A172 (cell line): ENCODE measurements at regions not wholly inside any gene's neighbourhood (a gene's known extent, or its start where the extent isn't known, plus 50 kb on each side); places are given as distances from the start of the nearest gene placed in this dataset.
"Not testable (repeated sequence)": the region's sequence is repeated elsewhere in the genome, so short reads cannot be mapped to it uniquely, and the experiment has no call there.

Source experiments
- DNase-seq: peaks from one replicate; pipeline ENCODE4 v3.0.0-alpha.2; 2015; ENCODE audit warnings: low spot score

DNA sequence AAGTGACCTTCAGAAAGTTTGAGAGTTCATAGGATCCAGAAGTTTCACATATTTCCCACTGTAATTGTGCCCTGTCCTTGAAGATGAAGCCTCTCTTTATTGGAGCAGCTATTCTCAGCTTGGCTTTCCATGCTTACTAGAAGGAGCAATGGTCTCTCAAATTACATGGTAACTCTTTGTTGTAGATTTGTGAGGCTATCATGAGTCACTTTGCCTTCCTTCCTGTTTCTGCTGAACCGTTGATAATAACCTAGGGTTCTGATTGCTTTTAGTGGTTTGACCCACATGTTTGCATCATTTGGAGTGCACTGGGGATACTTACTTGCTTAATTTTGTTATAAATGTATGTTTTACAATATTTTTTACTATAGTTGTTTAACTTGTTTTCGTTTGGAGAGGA lies 772.9 kb upstream of the SLITRK6 start:
- peak; percentile 66 for DNase-seq

DNA sequence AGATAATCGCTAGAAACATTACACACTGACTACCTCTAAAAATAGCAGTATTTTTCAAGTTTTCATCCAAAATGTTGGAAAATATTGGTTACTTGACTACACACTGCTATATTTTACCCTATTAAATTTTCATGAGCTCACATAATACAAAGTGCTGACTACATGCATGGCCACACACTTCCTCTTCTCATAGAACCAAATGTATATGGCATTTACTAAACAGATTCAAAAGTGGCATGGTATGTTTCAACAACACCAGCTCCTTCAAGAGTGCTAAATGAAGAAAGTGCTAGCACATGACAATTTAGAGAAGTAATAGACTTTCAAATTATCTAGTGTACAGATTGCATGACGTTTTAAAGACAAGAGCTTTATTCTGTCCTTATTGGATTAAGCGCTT lies 780.4 kb upstream of the SLITRK6 start:
- no peak for DNase-seq

DNA sequence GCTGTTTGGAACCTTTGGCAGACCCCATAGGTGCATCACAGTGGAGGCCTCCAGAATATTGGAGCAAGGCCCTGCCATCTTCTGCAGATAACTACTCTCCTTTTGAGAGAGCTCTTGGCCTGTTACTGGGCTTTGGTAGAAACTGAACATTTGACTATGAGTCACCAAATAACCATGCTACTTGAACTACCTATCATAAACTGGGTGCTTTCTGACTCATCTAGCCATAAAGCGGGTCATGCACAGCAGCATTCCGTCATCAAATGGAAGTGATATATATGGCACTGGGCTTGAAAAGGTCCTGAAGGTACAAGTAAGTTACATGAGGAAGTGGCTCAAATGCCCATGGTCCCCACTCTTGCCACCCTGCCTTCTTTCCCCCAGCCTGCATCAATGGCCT lies 782.5 kb upstream of the SLITRK6 start:
- peak; percentile 90 for DNase-seq

DNA sequence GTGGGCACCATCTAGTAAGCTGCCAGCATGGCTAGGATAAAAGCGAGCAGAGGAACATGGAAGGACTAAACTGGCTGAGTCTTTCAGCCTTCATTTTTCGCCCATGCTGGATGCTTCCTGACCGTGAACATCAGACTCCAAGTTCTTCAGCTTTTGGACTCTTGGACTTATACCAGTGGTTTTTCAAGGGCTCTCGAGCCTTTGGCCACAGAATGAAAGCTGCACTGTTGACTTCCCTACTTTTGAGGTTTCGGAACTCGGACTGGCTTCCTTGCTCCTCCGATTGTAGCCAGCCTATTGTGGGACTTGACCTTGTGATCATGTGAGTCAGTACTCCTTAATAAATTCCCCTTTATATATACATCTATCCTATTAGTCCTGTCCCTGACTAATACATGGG lies 785.1 kb upstream of the SLITRK6 start:
- DNase-seq = no peak

DNA sequence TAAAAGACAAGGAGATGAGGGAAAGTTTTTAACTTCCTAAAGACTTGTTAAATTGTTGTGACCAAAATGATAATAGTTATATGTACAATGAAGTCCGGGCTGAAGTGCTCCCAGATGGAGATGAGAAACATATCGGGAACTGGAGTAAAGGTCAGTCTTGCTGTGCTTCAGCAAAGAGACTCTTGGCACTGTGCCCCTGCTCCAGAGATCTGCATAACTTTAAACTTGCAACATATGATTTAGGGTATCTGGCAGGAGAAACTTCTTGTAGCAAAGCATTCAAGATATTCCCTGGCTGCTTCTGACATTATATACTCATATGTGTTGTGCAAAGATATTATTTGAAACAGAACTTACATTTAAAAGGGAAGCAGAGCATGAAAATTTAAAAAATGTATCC lies 786.6 kb upstream of the SLITRK6 start:
- peak; percentile 33 for DNase-seq

DNA sequence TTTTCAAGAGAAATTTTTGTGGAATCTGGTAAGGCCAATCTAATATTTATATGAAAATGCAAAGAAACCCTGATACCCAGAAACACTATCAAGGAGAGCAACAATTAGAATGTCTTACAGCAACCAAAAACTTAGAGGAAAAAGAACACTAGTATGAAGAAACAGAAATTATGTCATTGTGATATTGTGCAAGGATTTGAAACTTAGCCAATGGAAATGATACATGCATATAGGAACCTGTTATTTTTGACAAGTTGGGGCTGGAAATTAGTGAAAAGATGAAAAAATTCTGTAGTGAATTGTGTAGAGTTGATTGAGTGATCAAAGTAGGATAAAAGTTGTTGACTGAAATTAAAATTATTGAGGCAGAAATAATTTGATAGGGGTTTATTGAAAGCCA lies 792.6 kb upstream of the SLITRK6 start:
- DNase-seq = no peak

DNA sequence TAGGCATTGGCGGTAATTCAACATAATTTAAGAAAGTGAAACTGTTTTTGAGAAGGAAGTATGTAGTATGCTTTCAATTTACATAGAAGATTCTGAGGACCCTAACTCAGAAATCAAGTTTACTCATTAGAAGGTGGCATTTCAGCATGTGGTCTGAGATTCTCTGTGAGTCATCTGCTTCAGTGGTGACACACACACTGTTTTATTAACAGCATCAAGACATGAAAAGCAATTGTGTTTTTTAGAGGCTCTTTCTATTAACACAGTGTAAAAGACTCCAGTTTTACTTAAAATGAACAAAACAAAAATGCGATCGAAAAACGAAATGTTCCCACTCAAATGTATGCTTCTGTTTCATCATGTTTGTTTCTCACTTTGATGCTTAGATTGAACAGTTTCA lies 802.1 kb upstream of the SLITRK6 start:
- peak; percentile 43 for DNase-seq

DNA sequence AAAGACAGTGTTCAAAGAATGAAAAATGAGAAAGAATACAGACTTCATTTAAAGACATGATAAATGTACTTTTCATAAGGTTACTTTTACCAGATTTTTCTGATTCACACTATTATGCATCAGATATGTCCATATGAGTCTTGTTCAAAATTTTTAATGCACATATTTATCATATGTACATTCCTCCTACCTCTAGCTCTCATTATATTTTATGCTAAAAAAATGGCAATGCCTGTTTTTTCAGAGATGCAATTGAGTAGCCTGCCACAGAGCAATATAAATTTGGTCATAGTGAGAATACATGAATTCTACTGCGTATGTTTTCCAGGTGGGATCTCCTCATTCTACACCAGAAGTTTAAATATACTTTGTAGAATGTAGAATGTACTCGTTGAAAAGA lies 807.0 kb upstream of the SLITRK6 start:
- DNase-seq = no peak

DNA sequence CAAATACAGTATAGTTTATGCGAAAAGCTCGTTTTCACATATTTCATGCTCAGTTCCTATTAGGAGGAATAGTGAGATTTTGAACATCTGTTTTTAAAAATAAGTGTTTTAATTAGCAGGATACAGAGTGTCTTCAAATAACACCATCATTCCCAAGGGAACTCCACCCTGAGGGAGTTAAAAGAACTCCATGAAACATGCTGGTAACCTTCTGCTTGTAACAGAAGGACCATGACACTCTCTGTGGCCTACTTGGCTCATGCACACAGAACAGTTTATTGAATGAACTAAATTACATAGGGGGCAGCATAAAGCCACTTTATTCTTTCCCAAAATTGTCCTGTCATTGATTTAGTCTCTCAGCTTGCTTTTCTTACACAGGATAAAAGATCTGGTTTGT lies 809.5 kb upstream of the SLITRK6 start:
- DNase-seq = no peak

DNA sequence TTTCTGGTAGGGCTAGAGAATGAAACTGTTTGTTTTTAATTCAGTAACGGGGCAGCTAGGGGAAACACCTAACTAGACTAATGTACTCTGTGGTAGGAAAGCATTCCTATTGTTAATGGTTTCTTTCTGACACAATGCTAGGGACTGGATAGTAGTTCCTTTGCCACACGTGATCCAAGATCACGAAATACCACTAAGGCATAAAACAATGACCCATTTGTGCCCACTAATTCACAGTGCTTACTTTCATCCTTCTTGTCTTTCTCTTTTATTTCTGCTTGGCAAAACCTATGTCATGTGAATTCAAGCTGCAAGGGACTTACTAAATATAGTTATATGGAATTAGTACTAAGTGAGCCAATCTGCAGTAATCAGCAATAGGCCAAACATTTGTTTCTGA lies 834.1 kb upstream of the SLITRK6 start:
- DNase-seq = no peak

DNA sequence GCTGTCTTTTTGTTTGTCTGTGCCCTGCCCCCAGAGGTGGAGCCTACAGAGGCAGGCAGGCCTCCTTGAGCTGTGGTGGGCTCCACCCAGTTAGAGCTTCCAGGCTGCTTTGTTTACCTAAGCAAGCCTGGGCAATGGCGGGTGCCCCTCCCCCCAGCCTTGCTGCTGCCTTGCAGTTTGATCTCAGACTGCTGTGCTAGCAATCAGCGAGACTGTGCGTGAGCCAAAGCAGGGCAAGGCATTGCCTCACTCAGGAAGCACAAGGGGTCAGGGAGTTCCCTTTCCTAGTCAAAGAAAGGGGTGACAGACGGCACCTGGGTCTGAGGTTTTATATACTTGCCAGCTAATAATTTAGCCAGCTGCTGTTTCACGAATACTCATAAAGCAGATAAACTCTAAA lies 852.0 kb upstream of the SLITRK6 start:
- DNase-seq = not testable (repeated sequence)

DNA sequence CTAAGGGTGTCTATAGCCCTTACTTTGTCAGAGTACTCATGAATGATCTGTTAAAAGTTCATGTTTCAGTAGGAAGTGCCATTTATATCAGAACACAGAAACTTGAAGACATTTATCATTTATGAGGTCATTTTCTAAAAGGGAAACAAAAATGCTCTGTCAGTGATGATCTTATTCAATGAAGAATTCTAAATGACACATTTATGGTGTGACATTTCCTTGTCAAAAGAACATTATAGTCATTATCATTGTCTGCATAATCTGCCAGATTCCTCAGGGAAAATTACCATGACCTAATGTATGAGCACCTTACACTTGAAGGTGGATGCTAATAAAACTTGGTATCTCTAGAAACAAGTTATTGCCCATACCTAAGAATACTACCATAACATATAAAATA lies 853.8 kb upstream of the SLITRK6 start:
- no peak for DNase-seq

DNA sequence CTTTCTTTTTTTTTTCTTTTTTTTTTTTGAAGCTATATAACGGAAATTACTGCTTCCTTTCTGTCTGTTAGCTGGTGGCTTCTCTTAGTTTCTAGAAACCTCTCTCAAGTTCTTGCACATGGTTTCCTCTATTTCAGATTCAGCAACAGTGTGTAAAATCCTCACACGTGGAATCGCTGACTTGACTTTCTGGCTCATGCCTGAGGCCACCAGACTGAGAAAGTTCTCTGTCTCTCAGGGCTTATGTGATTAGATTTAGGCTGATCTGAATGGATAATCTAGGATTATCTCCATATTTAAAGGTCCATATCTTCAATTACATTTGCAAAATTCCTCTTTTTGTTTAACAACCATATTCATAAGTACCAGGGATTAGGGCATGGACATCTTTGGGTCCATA lies 856.3 kb upstream of the SLITRK6 start:
- no peak for DNase-seq

DNA sequence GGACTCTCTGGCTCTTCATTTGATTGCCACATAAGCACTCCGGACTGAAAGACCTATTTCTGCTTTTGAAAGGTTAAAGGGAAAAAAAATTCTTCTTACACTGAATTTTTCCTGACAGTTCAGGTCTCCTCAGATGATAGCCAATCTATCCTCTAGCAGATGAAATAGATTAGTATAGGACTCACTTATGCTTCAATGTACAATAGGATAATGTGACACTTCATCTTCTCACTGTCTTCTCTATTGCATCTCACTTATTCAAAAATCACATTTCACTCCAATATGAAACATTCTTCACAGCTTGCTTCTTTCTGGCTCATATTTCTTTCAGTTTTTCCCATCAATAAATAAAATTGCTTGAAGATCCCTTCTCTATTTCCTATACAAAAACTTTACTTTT lies 860.9 kb upstream of the SLITRK6 start:
- DNase-seq = no peak

DNA sequence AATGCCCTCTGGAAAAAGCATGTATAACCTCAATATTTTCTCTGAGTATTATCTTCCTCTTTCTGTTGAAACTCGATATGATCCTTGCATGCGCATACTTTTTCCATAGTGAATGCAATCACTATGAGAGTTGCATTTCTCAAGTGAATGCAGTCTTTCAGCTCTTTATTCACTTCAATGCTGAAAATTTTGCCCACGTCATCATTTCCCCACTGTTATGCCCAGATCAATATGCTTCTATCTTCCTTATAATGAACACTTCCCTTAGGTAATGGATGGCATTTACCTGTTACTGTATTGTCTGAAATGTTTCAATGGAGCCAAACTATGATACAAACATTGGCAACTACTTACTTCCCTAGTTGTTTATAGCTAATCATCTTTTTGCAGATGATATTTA lies 866.6 kb upstream of the SLITRK6 start:
- no peak for DNase-seq

DNA sequence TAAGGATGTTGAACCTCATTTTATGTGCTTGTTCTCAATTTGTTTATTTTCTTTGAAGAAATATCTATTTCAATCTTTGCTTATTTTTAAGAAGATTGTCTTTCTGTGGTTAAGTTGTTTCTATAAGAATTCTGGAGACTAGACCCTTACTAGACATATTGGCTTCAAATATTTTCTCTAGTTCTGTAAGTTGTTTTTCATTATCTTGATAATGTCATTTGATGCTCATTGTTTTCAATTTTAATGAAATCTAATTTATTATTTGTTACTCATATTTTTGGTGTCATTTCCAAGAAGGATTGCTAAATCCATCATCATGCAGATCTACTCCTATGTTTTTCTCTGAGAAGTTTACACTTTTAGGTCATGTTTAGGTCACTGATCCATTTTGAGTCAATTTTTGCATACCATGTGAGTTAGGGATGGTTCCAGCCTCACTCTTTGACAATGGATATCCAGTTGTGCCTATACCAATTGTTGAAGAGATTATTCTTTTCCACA lies 874.8 kb upstream of the SLITRK6 start:
- no peak for DNase-seq

DNA sequence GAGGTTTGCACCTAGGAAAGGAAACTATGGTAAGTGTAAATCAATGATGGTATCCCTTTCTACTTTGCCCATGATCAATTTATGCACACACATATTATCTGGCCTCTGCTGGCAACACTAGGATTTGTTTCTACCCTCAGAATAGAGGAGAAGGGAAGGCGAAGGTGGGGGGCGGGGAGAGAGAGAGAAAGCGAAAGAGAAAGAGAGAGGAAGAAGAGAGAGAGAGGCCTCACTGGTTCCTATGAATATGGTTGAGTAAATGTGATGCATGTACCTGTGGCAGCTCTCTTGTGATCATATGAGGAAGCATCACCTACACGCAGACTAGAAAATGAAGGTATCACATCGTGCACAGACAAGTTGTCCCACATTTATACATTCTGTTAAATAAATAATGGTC lies 882.0 kb upstream of the SLITRK6 start:
- DNase-seq = peak; percentile 2

DNA sequence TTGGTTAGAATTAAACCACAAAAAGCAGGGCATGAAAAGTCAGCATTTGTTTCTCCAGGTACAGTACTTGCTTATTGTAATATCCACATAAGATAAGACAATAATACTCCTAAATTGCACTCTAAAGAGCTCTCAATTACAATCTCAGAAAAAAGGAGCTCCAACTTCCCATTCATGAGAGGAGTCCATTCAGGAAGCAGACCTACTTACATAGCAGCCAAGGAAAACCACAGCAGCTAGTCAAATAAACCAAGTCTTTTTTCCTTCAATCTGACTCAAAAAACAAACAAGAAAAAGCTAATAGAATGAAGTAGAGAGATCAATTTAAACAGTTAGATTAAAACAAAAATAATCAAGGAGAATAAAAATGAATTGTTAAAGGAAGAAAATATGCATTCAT lies 885.2 kb upstream of the SLITRK6 start:
- DNase-seq = no peak

DNA sequence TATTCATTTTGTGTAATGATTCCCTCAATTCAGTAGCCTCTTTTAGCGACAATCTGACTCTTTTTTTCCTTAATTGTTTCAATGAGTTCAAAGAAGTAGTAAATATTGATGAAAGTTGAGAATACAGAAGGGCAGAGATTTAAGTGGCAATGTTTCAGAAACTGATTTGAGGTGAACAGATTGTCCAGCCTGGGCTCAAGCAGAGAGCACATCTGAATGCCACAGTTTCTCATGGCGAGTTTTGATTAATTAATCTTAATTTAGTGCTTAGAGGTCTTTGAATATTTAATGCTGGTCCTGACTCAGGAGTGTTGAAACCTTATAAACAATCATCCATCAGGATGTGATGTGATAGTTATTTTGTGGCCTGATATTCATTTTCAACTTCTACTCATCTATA lies 890.7 kb upstream of the SLITRK6 start:
- DNase-seq = no peak

DNA sequence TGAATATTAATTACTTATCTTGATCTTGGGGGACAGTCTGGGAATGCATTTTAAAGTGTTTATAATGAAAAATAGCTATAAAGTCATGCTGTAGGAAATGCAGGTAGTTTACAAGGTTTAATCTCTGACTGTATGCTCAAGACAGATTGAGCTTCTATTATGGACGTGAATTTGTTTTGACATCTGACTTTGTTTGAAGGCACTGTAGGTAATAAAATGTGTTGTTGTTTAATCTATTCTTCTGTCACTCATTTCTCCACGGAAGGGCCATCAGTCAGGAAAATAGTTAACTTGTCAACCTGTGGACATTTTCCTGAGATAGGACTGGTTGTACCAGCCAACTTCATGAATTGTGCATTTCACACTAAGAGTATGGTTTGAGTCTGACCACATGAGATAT lies 893.1 kb upstream of the SLITRK6 start:
- no peak for DNase-seq

DNA sequence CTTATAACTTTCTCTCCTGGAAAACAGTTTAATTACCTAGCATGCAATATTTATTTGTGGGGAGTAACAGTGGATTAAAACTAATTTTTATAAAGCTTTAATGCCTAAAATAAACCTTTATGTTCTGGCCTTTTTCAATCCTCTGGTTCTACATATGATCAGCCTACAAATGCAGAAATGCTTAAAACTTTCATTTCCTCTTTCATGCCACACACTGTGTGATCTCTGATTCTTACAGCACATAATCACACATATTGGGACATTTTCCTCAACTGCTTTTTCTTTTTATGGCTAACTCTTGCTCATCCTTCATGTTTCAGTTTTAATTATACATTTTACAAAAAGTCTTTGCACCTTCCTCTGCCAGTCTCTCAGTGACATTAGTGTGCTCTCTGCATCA lies 910.8 kb upstream of the SLITRK6 start:
- DNase-seq = no peak

DNA sequence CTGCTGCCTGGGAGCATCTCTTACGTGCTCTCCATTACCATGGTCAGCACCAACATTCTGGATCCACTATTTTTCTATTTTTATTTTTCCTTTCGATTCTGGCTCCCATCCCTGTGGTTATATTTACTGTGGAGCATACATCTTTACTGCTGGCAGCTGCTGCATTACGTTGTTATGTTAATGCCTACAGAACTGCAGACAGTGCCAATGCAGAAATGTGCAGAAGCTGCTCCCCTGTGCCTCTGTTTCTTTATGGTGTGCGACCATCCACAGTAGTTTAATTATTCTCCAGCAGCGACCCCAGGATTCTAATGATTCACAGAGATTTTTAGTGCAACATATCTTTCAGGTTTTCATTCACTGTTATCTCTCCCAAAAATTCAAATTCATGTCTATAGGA lies 911.7 kb upstream of the SLITRK6 start:
- DNase-seq = no peak

DNA sequence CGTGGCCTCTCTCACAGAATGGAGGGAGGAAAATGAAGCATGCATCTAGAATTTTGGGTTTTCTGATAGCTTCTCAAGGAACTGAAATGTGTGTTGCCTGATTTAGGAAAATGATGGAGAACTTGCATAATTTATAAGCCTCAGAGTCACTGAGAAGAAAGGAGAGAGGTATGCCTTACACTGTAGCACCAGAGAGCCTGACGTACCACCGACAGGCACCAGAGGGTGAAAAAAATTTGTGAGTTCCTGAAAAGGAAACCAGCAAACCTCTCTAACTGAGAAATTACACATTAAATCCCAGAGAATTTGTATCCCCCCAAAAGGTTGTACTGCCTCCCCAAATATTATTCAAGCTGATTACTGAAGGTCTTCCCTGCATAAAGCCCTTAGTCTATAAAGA lies 915.3 kb upstream of the SLITRK6 start:
- DNase-seq = no peak

DNA sequence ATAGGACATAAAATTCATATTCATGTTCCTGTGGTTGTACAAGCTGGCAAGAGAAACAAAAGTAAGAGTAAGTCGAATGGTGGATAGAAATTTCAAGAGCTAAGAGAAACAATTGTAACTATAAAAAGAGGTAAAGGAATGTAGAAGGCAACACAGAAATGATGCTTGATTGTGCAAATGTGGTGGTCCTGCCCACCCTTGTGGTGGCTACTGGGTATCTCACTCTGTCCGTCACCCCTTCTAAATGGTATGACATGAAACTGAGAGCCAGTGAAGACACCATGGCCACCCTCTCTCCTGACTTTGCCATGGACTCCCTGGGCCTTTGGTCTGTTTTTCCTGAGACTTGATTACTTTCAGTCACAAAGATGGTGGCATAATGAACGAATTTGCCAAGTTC lies 925.9 kb upstream of the SLITRK6 start:
- DNase-seq = no peak

DNA sequence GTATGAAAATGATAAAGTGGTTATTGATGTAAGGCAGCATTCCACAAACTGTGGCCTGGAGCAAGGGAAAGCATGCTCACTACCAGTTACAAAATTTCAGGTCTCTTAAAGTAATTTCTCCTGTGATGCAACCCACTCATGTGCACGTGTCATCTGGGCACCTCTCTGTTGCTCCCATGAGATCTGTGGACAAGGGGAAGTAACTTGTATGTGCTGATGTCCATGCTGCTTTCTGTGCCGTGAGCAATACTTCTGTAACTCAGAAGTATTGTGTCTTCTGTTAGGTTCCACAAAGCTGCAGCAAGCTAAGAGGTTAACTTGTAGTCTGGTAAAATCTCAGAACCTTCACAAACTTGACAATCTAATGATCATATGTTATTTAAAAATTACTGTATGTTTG lies 930.0 kb upstream of the SLITRK6 start:
- no peak for DNase-seq
